HepG2 (cell line): ENCODE measurements at regions not wholly inside any gene's neighbourhood (a gene's known extent, or its start where the extent isn't known, plus 50 kb on each side); places are given as distances from the start of the nearest gene placed in this dataset.

Experiments
- BRD4 ChIP-seq: sonication (generic); formaldehyde crosslinking; IDR thresholded peaks from 2 replicates; pipeline ENCODE4 v1.4.0; 2020; ENCODE audit warnings: missing genetic modification reagents
- ELF3 ChIP-seq: IDR thresholded peaks from 2 replicates; pipeline ENCODE4 v1.6.1; 2016; ENCODE audit warnings: missing genetic modification reagents, missing compliant biosample characterization
- EP300 ChIP-seq, 3 experiments: sonication (generic) in 1 of 3; formaldehyde crosslinking in 1 of 3; IDR thresholded peaks; 2 replicates each; pipeline versions ENCODE4 v1.5.1 to v1.6.1; 2011 to 2020; ENCODE audit warnings: low read depth in 2 of 3, low read length in 2 of 3, borderline replicate concordance in 1 of 3, improper control_type of control experiment in 1 of 3, mild to moderate bottlenecking in 1 of 3, missing genetic modification reagents in 1 of 3, moderate library complexity in 1 of 3
- GABPA ChIP-seq, 2 experiments: IDR thresholded peaks; 2 replicates each; pipeline ENCODE4 v1.6.1; 2011 to 2016; ENCODE audit warnings: low read depth in 2 of 2, low read length in 1 of 2, missing biosample characterization in 1 of 2, missing genetic modification characterization in 1 of 2
- GATAD2A ChIP-seq: IDR thresholded peaks from 2 replicates; pipeline ENCODE4 v1.6.1; 2016
- KMT2B ChIP-seq: IDR thresholded peaks from 2 replicates; pipeline ENCODE4 v1.6.1; 2016; ENCODE audit warnings: missing genetic modification reagents, missing compliant biosample characterization
- MAFK ChIP-seq, 2 experiments: IDR thresholded peaks in 1 of 2; conservative IDR thresholded peaks in 1 of 2; 2 replicates each; pipeline ENCODE4 v1.6.1; 2011; ENCODE audit warnings: improper control_type of control experiment in 2 of 2, low read length in 2 of 2
- PITX1 ChIP-seq: sonication (generic); formaldehyde crosslinking; IDR thresholded peaks from 2 replicates; pipeline ENCODE4 v1.5.1; 2020; ENCODE audit warnings: mild to moderate bottlenecking, missing genetic modification reagents
- RAD21 ChIP-seq: fragments of 450-650 bp; formaldehyde crosslinking; IDR thresholded peaks from 2 replicates; pipeline ENCODE4 v1.5.0; 2020; ENCODE audit warnings: mild to moderate bottlenecking
- RCOR2 ChIP-seq: IDR thresholded peaks from 2 replicates; pipeline ENCODE4 v1.6.1; 2016; ENCODE audit warnings: missing biosample characterization, missing genetic modification reagents
- SMAD3 ChIP-seq: sonication (generic); formaldehyde crosslinking; IDR thresholded peaks from 2 replicates; pipeline ENCODE4 v1.4.0; 2020; ENCODE audit warnings: missing genetic modification reagents
- STAG1 ChIP-seq: sonication (generic); formaldehyde crosslinking; IDR thresholded peaks from 2 replicates; pipeline ENCODE4 v1.4.0; 2020; ENCODE audit warnings: missing genetic modification reagents
- TCF7 ChIP-seq: sonication (generic); IDR thresholded peaks from 2 replicates; pipeline ENCODE4 v1.6.1; 2016; ENCODE audit warnings: antibody characterized with exemption, low read depth
- TEAD3 ChIP-seq: optimal IDR thresholded peaks from 2 replicates; pipeline ENCODE3; 2016; ENCODE audit warnings: borderline replicate concordance
- ZMYM4 ChIP-seq: sonication (generic); formaldehyde crosslinking; IDR thresholded peaks from 2 replicates; pipeline ENCODE4 v1.8.1; 2023; ENCODE audit warnings: mild to moderate bottlenecking, missing genetic modification reagents
- ZNF274 ChIP-seq: sonication (generic); formaldehyde crosslinking; IDR thresholded peaks from 2 replicates; pipeline ENCODE4 v1.5.1; 2020; ENCODE audit warnings: mild to moderate bottlenecking, missing genetic modification reagents
- ZNF331 ChIP-seq: sonication (generic); formaldehyde crosslinking; IDR thresholded peaks from 2 replicates; pipeline ENCODE4 v1.4.0; 2020; ENCODE audit warnings: missing genetic modification reagents
- ZNF34 ChIP-seq: sonication (generic); formaldehyde crosslinking; IDR thresholded peaks from 2 replicates; pipeline ENCODE4 v1.4.0; 2020; ENCODE audit warnings: mild to moderate bottlenecking, missing genetic modification reagents, borderline replicate concordance
- ZNF343 ChIP-seq: sonication (generic); formaldehyde crosslinking; IDR thresholded peaks from 2 replicates; pipeline ENCODE4 v1.4.0; 2020; ENCODE audit warnings: mild to moderate bottlenecking, missing genetic modification reagents
- ZNF777 ChIP-seq: sonication (generic); formaldehyde crosslinking; IDR thresholded peaks from 2 replicates; pipeline ENCODE4 v1.4.0; 2020; ENCODE audit warnings: missing genetic modification reagents
- ZSCAN30 ChIP-seq: sonication (generic); formaldehyde crosslinking; IDR thresholded peaks from 2 replicates; pipeline ENCODE4 v1.5.0; 2020; ENCODE audit warnings: mild to moderate bottlenecking, missing genetic modification reagents
- TF ChIP-seq, protein P1 (sequence below): sonication (generic); formaldehyde crosslinking; IDR thresholded peaks from 2 replicates; pipeline ENCODE4 v1.8.1; 2023; ENCODE audit warnings: mild to moderate bottlenecking, missing genetic modification reagents
- TF ChIP-seq, protein P2 (sequence below): sonication (generic); formaldehyde crosslinking; IDR thresholded peaks from 2 replicates; pipeline ENCODE4 v1.8.0; 2022; ENCODE audit warnings: missing genetic modification reagents, low read depth, mild to moderate bottlenecking, borderline replicate concordance
- TF ChIP-seq, protein P3 (sequence below): IDR thresholded peaks from 2 replicates; pipeline ENCODE4 v1.6.1; 2016; ENCODE audit warnings: missing compliant biosample characterization, missing genetic modification reagents, borderline replicate concordance
- TF ChIP-seq, protein P4 (sequence below): sonication (generic); formaldehyde crosslinking; IDR thresholded peaks from 2 replicates; pipeline ENCODE4 v1.4.0; 2020; ENCODE audit warnings: missing genetic modification reagents, borderline replicate concordance

DNA sequence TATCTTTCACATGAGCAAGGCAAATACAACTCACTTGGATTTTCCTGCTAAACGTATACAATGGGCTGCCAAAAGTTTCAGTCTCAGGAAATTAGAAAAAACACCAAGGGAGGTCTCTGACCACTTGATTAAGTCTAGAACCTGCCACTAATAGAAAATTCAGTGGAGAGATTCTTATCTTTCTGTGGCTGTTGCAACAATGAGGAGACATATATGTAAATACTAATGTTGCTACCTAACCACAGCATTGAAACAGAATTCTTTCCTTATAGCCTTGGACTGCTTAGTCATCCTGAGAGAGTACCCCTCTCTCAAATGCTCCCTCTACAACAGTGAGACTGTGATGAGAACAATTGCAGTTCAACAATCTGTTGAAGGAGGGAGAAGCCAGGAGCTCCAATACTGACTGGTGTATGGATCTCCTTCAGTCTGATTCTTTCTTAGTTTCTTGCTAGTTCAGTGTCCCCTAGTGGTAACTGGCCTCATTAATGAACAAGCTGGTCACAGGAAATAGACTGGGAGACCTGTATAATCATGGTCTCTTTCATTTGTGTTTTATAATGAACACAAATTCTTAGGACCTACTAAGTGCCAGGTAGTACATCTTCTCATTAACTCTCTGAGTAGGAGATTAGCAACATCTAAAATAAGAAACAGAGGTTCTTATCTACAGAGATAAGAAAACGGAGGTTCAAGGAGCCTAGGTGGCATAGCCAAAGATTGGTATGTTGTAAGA lies 164.5 kb downstream of the SLC38A4 start (continued):
- TF ChIP-seq, protein P1, sequence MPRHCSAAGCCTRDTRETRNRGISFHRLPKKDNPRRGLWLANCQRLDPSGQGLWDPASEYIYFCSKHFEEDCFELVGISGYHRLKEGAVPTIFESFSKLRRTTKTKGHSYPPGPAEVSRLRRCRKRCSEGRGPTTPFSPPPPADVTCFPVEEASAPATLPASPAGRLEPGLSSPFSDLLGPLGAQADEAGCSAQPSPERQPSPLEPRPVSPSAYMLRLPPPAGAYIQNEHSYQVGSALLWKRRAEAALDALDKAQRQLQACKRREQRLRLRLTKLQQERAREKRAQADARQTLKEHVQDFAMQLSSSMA: no peak
- TF ChIP-seq GABPA (IDR thresholded peaks at IDR 0.05; ENCODE audit: low read depth, low read length) (no peak), GABPA (CRISPR knock-in tag; IDR thresholded peaks at IDR 0.05; ENCODE audit: low read depth) (0 out of 2 replicates have a peak, but pooled peaks have one; percentile 27), PITX1 (CRISPR knock-in tag) (no peak), KMT2B (CRISPR knock-in tag) (0 out of 2 replicates have a peak, but pooled peaks have one; percentile 25), EP300 (IDR thresholded peaks at IDR 0.05; ENCODE audit: low read depth in 2 of 2, low read length in 2 of 2) (no peak; a peak in 1 of 4 replicates), EP300 (CRISPR knock-in tag; IDR thresholded peaks at IDR 0.05; ENCODE audit: borderline replicate concordance) (peak; percentile 15; the same call in 1 of the 2 replicates), ZNF343 (no peak), ZNF331 (CRISPR knock-in tag) (peak; percentile 59; the same call in 1 of the 2 replicates), BRD4 (CRISPR knock-in tag) (no peak), RCOR2 (CRISPR knock-in tag) (peak; percentile 41; the same call in 1 of the 2 replicates), SMAD3 (no peak), ZNF777 (no peak), RAD21 (CRISPR knock-in tag) (peak; percentile 75), ZNF34 (CRISPR knock-in tag) (no peak), ZMYM4 (CRISPR knock-in tag) (peak; percentile 45; the same call in 1 of the 2 replicates), MAFK (conservative IDR thresholded peaks at IDR 0.05 in 1 of 2, IDR thresholded peaks at IDR 0.05 in 1 of 2; ENCODE audit: low read length in 2 of 2) (no peak), ELF3 (CRISPR knock-in tag) (peak; percentile 29; the same call in 1 of the 2 replicates), TEAD3 (CRISPR knock-in tag) (peak; percentile 39), TCF7 (no peak), ZNF274 (CRISPR knock-in tag) (no peak), ZSCAN30 (CRISPR knock-in tag) (no peak), GATAD2A (CRISPR knock-in tag) (peak; percentile 80), STAG1 (CRISPR knock-in tag) (peak; percentile 86)
- TF ChIP-seq, protein P2, sequence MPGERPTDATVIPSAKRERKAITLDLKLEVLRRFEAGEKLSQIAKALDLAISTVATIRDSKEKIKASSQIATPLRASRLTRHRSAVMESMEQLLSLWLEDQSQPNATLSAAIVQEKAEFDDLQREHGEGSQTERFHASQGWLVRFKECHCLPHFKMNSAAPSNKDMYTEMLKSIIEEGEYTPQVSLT: no peak
- TF ChIP-seq, protein P3, sequence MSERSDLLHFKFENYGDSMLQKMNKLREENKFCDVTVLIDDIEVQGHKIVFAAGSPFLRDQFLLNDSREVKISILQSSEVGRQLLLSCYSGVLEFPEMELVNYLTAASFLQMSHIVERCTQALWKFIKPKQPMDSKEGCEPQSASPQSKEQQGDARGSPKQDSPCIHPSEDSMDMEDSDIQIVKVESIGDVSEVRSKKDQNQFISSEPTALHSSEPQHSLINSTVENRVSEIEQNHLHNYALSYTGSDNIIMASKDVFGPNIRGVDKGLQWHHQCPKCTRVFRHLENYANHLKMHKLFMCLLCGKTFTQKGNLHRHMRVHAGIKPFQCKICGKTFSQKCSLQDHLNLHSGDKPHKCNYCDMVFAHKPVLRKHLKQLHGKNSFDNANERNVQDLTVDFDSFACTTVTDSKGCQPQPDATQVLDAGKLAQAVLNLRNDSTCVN (CRISPR knock-in tag): no peak
- TF ChIP-seq, protein P4, sequence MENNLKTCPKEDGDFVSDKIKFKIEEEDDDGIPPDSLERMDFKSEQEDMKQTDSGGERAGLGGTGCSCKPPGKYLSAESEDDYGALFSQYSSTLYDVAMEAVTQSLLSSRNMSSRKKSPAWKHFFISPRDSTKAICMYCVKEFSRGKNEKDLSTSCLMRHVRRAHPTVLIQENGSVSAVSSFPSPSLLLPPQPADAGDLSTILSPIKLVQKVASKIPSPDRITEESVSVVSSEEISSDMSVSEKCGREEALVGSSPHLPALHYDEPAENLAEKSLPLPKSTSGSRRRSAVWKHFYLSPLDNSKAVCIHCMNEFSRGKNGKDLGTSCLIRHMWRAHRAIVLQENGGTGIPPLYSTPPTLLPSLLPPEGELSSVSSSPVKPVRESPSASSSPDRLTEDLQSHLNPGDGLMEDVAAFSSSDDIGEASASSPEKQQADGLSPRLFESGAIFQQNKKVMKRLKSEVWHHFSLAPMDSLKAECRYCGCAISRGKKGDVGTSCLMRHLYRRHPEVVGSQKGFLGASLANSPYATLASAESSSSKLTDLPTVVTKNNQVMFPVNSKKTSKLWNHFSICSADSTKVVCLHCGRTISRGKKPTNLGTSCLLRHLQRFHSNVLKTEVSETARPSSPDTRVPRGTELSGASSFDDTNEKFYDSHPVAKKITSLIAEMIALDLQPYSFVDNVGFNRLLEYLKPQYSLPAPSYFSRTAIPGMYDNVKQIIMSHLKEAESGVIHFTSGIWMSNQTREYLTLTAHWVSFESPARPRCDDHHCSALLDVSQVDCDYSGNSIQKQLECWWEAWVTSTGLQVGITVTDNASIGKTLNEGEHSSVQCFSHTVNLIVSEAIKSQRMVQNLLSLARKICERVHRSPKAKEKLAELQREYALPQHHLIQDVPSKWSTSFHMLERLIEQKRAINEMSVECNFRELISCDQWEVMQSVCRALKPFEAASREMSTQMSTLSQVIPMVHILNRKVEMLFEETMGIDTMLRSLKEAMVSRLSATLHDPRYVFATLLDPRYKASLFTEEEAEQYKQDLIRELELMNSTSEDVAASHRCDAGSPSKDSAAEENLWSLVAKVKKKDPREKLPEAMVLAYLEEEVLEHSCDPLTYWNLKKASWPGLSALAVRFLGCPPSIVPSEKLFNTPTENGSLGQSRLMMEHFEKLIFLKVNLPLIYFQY (CRISPR knock-in tag): 0 out of 2 replicates have a peak, but pooled peaks have one; percentile 44
